Activated naive CD4-positive, alpha-beta T cell treated with anti-CD3 and anti-CD28 coated beads for 36 hours (primary cell): ENCODE measurements at regions not wholly inside any gene's neighbourhood (a gene's known extent, or its start where the extent isn't known, plus 50 kb on each side); places are given as distances from the start of the nearest gene placed in this dataset.

Source experiments
- CTCF ChIA-PET: fragments of 350-600 bp; sonication (Branson Sonifier 250); formaldehyde crosslinking; loops from one replicate; lab custom pipeline; 2021; ENCODE audit warnings: antibody characterized with exemption; lab: Charles Lee
- DNase-seq: peaks from one replicate; pipeline ENCODE4 v3.0.0-alpha.2; 2020
- H3K27ac Mint-ChIP-seq: one replicate; pipeline ENCODE4 v1.8.0; 2021; ENCODE audit warnings: mild to moderate bottlenecking, mixed read lengths
- H3K27me3 Mint-ChIP-seq: one replicate; pipeline ENCODE4 v1.8.0; 2021; ENCODE audit warnings: low read depth, mixed read lengths
- H3K36me3 Mint-ChIP-seq: one replicate; pipeline ENCODE4 v1.8.0; 2021; ENCODE audit warnings: low read depth, mixed read lengths
- H3K4me1 Mint-ChIP-seq: one replicate; pipeline ENCODE4 v1.8.0; 2021; ENCODE audit warnings: low read depth, mixed read lengths
- H3K4me3 Mint-ChIP-seq: one replicate; pipeline ENCODE4 v1.8.0; 2021; ENCODE audit warnings: mild to moderate bottlenecking, moderate library complexity, mixed read lengths
- H3K9me3 Mint-ChIP-seq: one replicate; pipeline ENCODE4 v1.8.0; 2021; ENCODE audit warnings: mixed read lengths
- intact Hi-C: fragments of 100-400 bp; cut with micrococcal nuclease; formaldehyde crosslinking; loops from one replicate; pipeline ENCODE4 v1.15.1; 2023

DNA sequence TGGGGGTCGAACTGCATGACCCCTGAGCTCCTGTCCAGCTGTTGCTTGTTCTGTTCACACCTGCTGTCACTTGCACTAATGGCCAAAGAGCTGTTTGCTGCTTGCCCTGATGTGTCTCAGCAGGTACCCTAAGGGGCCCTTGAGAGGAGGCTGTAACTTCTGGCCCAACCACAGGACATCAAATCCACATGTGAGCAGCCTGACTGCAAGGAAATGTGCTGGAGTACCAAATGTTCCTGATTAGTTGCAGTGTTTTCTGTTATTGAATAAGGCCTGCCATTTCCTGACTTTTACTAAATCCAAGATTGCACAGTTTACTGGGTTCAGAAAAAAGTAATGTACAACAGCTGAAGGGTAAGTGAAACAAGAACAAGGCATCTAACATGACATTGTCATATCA, 91.7 kb upstream of the IL6 start:
- CTCF ChIA-PET = interaction anchor here (1.3 kb wide), 1 partner anchor 25 kb away, joined by 3 read pairs; no protein-coding TSS in a partner anchor

DNA sequence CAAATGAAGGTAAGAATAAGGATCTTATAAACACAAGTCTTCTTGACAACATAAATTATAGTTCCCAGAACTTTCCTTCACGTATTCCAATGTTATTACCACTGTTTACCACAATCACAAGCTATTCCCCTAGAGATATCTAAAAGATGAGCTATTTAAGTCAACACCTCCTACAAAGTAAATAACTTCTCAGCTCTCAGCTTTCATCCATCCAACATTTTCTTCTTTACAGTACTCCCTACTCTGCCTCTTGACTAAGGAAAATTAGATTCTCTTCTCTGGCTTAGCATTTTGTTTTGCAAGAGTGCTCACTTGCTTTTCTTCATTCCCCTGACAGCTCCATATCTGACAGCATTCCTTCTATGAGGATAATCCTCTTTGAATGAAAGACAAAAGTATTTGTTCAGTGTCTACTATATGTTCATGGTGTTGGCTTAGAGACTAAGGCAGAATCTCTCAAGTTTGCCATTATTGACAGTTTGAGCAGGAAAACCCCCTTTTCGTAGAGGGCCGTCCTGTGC, 93.0 kb upstream of the IL6 start:
- H3K9me3 Mint-ChIP-seq = peaks cover under 1% of the 10 kb centered on the region
- no peak overlapping the region for H3K4me3 Mint-ChIP-seq
- peaks cover 14% of the 10 kb centered on the region for H3K27me3 Mint-ChIP-seq
- intact Hi-C loops = no loop called here
- no peaks in the 10 kb centered on the region for H3K36me3 Mint-ChIP-seq
- no peak overlapping the region for H3K27ac Mint-ChIP-seq
- H3K4me1 Mint-ChIP-seq = peaks cover 9% of the 10 kb centered on the region
- DNase-seq = no peak
- CTCF ChIA-PET = interaction anchor here (0.6 to 1.3 kb wide), 4 partner anchors 27 to 92 kb away, joined by 3 to 4 read pairs (median 3); partner anchors contain the start of gene IL6

More for the DNA sequence above, 91.7 kb upstream of the IL6 start:
- Mint-ChIP-seq H3K36me3 (no peaks in the 10 kb centered on the region), H3K9me3 (peaks cover 2% of the 10 kb centered on the region), H3K4me3 (no peak overlapping the region), H3K27me3 (peaks cover 15% of the 10 kb centered on the region), H3K4me1 (peaks cover 20% of the 10 kb centered on the region), H3K27ac (no peak overlapping the region)
- DNase-seq = no peak
- intact Hi-C loops = no loop called here

DNA sequence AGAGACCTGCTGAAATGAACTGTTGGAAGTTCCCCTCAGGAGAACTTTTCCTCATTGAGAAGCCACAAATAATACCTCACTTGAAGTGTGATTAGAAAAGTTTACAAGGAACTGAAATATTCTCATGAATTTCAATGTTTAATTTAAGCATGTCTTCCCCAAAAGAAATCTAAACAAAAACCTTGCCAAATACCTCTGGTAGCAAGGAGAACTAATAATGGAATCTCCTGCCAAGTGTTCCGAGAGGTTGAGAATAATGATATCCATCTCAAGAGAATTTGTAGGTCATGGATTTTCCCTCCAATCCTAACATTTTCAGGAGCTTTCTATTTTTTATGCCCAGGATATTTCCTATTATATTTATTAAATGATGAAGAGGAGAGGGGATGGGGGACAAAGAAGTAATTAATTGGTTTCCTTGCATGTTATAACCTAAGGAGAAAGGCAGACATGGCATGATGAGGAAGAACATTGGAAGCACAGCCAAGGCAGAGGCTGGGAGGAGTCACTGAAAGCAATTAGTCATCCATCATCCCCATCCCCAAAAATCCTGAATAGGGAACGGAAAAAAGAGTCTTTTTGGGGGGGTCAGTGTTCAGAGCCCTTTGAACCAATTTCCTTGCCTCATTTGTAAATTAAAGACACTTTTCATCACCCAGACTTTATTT, 93.6 kb upstream of the IL6 start:
- intact Hi-C loops = no loop called here
- H3K9me3 Mint-ChIP-seq = no peaks in the 10 kb centered on the region
- DNase-seq = no peak
- no peak overlapping the region for H3K27ac Mint-ChIP-seq
- H3K4me3 Mint-ChIP-seq = no peak overlapping the region
- CTCF ChIA-PET = interaction anchor here (0.6 to 1.3 kb wide), 3 partner anchors 39 to 93 kb away, joined by 3 to 4 read pairs (median 3); partner anchors contain the start of gene IL6
- peaks cover 9% of the 10 kb centered on the region for H3K4me1 Mint-ChIP-seq
- H3K36me3 Mint-ChIP-seq = no peaks in the 10 kb centered on the region
- H3K27me3 Mint-ChIP-seq = peaks cover 14% of the 10 kb centered on the region

DNA sequence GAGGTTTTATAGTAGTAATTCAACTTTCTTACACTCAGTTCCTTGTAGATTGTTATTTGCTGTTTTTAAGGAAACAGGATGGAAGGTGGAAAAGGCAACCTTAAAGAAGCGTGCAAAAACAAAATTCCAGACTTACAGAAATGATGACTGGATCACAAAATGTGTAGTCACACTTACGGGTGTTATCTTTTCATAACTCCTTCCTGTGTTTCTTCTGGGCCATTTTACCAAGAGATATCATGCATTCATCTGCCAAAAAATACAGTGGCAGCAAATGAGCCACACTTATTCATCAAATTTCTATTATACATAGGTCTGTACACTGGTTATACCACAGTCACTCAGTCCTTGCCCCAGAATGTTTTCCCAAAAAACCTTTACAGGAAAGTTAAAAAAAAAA, 94.3 kb upstream of the IL6 start:
- CTCF ChIA-PET = no interaction called here
- Mint-ChIP-seq H3K4me1 (peaks cover 9% of the 10 kb centered on the region), H3K27ac (no peak overlapping the region), H3K4me3 (no peak overlapping the region), H3K36me3 (no peaks in the 10 kb centered on the region), H3K9me3 (no peaks in the 10 kb centered on the region), H3K27me3 (peaks cover 14% of the 10 kb centered on the region)
- DNase-seq = no peak
- intact Hi-C loops = no loop called here

DNA sequence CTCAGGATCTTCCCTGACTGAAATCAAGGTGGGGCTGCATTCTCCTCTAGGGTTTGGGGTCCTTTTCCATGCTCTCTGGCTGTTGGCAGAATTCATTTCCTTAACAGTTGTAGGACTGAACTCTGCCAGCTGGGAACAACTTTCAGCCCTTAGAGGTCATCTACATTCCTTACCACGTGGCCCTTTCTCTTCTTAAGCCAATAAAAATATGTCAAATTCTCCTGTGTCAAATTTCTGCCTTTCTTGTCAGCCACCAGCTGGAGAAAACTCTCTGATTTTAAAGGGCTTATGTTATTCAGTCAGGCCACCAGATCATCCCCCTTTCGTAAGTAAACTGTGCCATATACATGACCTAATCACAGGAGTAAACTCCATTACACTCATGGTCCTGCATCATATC, 95.3 kb upstream of the IL6 start:
- no peaks in the 10 kb centered on the region for H3K36me3 Mint-ChIP-seq
- no peak overlapping the region for H3K27ac Mint-ChIP-seq
- no peaks in the 10 kb centered on the region for H3K9me3 Mint-ChIP-seq
- no peak overlapping the region for H3K4me3 Mint-ChIP-seq
- peaks cover 14% of the 10 kb centered on the region for H3K27me3 Mint-ChIP-seq
- peaks cover 9% of the 10 kb centered on the region for H3K4me1 Mint-ChIP-seq
- DNase-seq = no peak
- CTCF ChIA-PET = interaction anchor here (0.9 kb wide), 1 partner anchor 96 kb away, joined by 4 read pairs; no protein-coding TSS in a partner anchor
- intact Hi-C loops = no loop called here

DNA sequence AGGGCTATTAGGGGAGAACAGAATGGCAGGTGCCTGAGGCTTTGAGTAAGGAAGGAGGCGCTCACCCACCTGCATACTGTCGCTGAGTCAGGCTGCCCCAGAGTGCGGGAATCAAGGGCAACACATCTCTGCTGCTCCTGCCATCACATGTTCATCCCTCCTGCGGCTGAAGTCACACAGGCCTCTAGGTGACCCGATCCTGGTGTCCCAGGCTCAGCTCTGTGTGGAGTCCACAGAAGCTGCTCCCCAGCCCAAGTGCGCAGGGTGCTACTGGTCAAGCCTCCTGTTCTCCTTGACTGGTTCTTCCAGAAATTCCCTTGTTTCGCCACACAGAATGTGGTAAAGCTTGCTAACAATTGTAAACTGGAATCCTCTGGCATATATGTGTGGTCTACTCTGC, 96.9 kb upstream of the IL6 start:
- intact Hi-C loops = no loop called here
- DNase-seq = no peak
- H3K27me3 Mint-ChIP-seq = peaks cover 13% of the 10 kb centered on the region

DNA sequence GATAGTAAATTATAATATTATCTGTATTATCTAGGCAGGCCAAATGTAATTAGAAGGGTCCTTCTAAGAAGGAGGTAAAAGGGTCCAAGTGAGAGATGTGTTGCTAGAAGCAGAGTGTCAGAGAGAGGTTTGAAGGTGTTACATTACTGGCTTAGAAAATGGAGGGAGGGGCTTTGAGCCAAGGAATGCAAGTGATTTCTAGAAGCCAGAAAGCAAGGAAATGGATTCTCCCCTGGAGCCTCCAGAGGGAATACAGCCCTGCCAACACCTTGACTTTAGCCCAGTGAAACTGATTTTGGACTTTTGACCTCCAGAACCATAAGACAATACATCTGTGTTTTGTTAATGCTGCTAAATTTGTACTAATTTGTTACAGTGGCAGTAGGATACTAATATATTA, 97.9 kb upstream of the IL6 start:
- H3K4me1 Mint-ChIP-seq = peaks cover 9% of the 10 kb centered on the region
- H3K36me3 Mint-ChIP-seq = no peaks in the 10 kb centered on the region
- H3K9me3 Mint-ChIP-seq = no peaks in the 10 kb centered on the region
- CTCF ChIA-PET = interaction anchor here (1.6 kb wide), 1 partner anchor 69 kb away, joined by 4 read pairs; no protein-coding TSS in a partner anchor
- no peak overlapping the region for H3K27ac Mint-ChIP-seq
- H3K4me3 Mint-ChIP-seq = no peak overlapping the region
- H3K27me3 Mint-ChIP-seq = peaks cover 10% of the 10 kb centered on the region
- intact Hi-C loops = no loop called here
- no peak for DNase-seq

More for the DNA sequence above, 96.9 kb upstream of the IL6 start:
- no peak overlapping the region for H3K4me3 Mint-ChIP-seq
- H3K36me3 Mint-ChIP-seq = no peaks in the 10 kb centered on the region
- H3K27ac Mint-ChIP-seq = no peak overlapping the region
- no peaks in the 10 kb centered on the region for H3K9me3 Mint-ChIP-seq
- CTCF ChIA-PET = interaction anchor here (1.1 to 1.6 kb wide), 2 partner anchors 70 to 98 kb away, joined by 4 read pairs; no protein-coding TSS in a partner anchor
- peaks cover 9% of the 10 kb centered on the region for H3K4me1 Mint-ChIP-seq

DNA sequence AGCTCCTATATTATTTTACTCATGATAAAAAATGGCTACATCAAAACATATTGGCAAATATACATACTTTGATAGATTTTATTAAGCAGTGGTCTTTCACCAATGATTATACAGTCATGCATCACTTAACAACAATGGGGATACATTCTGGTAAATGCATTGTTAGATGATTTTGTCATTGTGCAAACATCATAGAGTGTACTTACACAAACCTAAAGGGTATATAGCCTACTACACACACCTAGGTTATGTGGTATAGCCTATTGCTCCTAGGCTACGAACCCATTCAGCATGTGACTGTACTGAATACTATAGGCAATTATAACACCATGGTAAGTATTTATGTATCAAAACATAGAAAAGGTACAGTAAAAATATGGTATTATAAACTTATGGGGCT, 98.9 kb upstream of the IL6 start:
- Mint-ChIP-seq H3K9me3 (no peaks in the 10 kb centered on the region), H3K4me1 (peaks cover 9% of the 10 kb centered on the region), H3K4me3 (no peak overlapping the region), H3K27ac (no peak overlapping the region), H3K36me3 (no peaks in the 10 kb centered on the region), H3K27me3 (peaks cover 7% of the 10 kb centered on the region)
- CTCF ChIA-PET = no interaction called here
- no peak for DNase-seq
- intact Hi-C loops = no loop called here

DNA sequence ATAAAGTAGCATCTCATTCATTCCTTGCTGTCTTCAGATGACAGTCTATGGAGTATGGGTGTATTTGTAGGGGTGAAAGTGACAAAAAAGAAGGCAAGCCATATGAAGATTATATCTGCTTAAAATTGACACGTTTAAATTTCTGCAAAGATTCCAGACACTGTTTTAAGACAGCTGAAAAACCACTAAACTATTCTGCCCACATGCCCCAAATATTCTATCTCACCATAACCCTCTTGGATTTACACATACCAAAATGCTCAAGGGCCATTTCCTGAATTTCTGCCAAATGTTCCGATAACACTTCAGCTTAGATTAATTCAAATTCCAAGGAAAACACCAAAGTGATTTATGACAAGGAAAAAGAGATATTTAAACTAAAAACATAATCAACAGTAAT, 99.9 kb upstream of the IL6 start:
- no peaks in the 10 kb centered on the region for H3K36me3 Mint-ChIP-seq
- no peak for DNase-seq
- peaks cover 2% of the 10 kb centered on the region for H3K4me1 Mint-ChIP-seq
- intact Hi-C loops = no loop called here
- CTCF ChIA-PET = no interaction called here
- H3K27ac Mint-ChIP-seq = no peak overlapping the region
- H3K9me3 Mint-ChIP-seq = no peaks in the 10 kb centered on the region
- H3K4me3 Mint-ChIP-seq = no peak overlapping the region
- H3K27me3 Mint-ChIP-seq = peaks cover 7% of the 10 kb centered on the region

DNA sequence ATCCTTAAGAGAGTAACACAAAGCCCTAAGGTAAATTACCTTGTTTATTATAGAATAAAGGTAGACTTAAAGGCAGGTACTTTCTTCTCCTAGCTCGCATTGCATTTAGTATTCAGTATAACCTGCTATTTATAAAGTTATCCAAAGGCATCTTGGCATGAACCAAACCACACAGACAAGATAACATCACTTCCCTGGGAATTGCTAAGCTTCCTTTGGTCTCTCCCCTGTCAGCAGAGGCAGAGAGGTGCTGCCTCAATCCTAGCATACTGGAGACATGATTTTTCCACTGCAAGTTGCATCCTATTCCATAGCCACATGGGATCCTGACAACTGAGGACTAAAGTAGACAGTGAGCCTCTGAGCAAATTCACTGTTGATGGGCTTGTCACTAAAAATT, 101.7 kb upstream of the IL6 start:
- Mint-ChIP-seq H3K4me3 (no peak overlapping the region), H3K9me3 (no peaks in the 10 kb centered on the region), H3K27ac (no peak overlapping the region), H3K4me1 (peaks cover 2% of the 10 kb centered on the region), H3K27me3 (peaks cover 4% of the 10 kb centered on the region), H3K36me3 (no peaks in the 10 kb centered on the region)
- intact Hi-C loops = no loop called here
- no peak for DNase-seq
- CTCF ChIA-PET = interaction anchor here (0.6 to 1.2 kb wide), 2 partner anchors 160 to 262 kb away, joined by 3 read pairs; no protein-coding TSS in a partner anchor

DNA sequence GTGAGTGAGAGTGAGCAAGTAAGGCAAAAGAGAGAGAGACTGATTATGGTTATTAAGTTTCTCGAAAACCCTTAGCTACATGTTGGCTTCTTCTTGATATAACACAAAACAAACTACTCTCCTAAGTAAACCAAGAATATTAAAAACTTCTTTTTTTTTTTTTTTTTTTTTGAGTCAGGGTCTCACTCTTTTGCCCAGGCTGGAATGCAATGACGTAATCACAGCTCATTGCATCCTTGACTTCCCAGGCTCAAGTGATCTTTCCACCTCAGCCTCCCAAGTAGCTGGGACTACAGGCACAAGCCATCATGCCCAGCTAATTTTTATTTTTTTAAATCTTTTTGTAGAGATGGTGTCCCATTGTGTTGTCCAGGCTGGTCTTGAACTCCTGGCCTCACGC, 102.2 kb upstream of the IL6 start:
- intact Hi-C loops = no loop called here
- peaks cover 4% of the 10 kb centered on the region for H3K27me3 Mint-ChIP-seq
- peaks cover 2% of the 10 kb centered on the region for H3K4me1 Mint-ChIP-seq
- H3K36me3 Mint-ChIP-seq = no peaks in the 10 kb centered on the region
- H3K27ac Mint-ChIP-seq = no peak overlapping the region
- H3K4me3 Mint-ChIP-seq = no peak overlapping the region
- no peaks in the 10 kb centered on the region for H3K9me3 Mint-ChIP-seq
- CTCF ChIA-PET = interaction anchor here (0.6 to 1.2 kb wide), 2 partner anchors 160 to 263 kb away, joined by 3 read pairs; no protein-coding TSS in a partner anchor
- no peak for DNase-seq

DNA sequence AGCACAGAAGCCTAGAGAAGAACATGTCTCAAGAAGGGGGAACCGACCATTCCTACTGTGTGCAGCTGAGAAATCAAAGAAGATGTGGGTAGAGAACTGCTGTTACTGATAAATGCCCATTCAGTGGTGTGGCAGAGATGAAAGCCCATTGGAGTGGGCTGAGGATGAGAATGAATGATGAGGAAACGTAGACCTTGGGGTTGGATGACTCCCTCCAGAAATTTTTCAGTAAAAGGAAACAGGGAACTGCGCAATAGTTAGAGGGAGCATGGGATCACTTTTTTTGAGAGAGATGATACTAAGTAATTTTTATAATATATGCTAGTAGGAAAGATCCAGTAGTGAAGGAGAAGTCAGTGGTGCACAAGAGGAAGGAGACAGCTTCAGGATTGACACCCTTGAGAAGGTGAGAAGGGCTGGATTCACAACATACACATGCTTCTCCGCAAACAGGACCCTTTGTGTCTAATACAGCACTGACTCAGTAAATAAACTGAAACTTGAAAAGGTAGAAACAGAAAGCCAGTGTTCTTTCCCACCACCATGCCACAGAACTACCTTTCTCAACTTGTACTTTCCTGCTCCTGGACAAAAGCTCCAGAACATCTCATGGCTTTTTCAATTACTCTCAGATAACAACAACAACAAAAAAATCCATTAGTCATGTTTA, 104.7 kb upstream of the IL6 start:
- CTCF ChIA-PET = no interaction called here
- Mint-ChIP-seq H3K36me3 (peaks cover 2% of the 10 kb centered on the region), H3K4me3 (no peak overlapping the region), H3K4me1 (peaks cover 2% of the 10 kb centered on the region), H3K27ac (no peak overlapping the region), H3K27me3 (peaks cover 4% of the 10 kb centered on the region), H3K9me3 (peaks cover 13% of the 10 kb centered on the region)
- no peak for DNase-seq
- intact Hi-C loops = no loop called here
